Heart right ventricle (tissue), 16 donors: ENCODE measurements at regions not wholly inside any gene's neighbourhood (a gene's known extent, or its start where the extent isn't known, plus 50 kb on each side); places are given as distances from the start of the nearest gene placed in this dataset.

Experiments used
- ATAC-seq, 8 donors: fragments of 200-7000 bp; cut with Tn5 transposase; one replicate each; pipeline ENCODE4 v1.9.1; 2020; ENCODE audit warnings: mild to moderate bottlenecking in 8 of 8, moderate library complexity in 8 of 8, moderate number of reproducible peaks in 1 of 8
- DNase-seq, 2 donors: peaks; one replicate each; pipeline ENCODE4 v3.0.0-alpha.2; 2020
- H3K27ac ChIP-seq, 10 donors: fragments of 200-600 bp; sonication (generic) in 2 of 10; one replicate each; pipeline versions ENCODE4 v1.5.0 to v1.8.0; 2020 to 2022; ENCODE audit warnings: mild to moderate bottlenecking in 3 of 10
- H3K27me3 ChIP-seq, 7 donors: fragments of 200-600 bp; one replicate each; pipeline ENCODE4 v1.8.0; 2021 to 2022; ENCODE audit warnings: mild to moderate bottlenecking in 2 of 7
- H3K36me3 ChIP-seq, 9 donors: fragments of 200-600 bp; sonication (generic) in 1 of 9; one replicate each; pipeline versions ENCODE4 v1.5.0 to v1.8.0; 2020 to 2022; ENCODE audit warnings: mild to moderate bottlenecking in 2 of 9
- H3K4me1 ChIP-seq, 9 donors: fragments of 200-600 bp; sonication (generic) in 1 of 9; one replicate each; pipeline versions ENCODE4 v1.5.0 to v1.8.0; 2020 to 2022; ENCODE audit warnings: mild to moderate bottlenecking in 4 of 9
- H3K4me3 ChIP-seq, 10 donors: fragments of 200-600 bp; sonication (generic) in 2 of 10; one replicate each; pipeline versions ENCODE4 v1.5.0 to v1.8.0; 2020 to 2022; ENCODE audit warnings: mild to moderate bottlenecking in 7 of 10, moderate library complexity in 2 of 10
- H3K9me3 ChIP-seq, 11 donors: fragments of 200-600 bp in 10 of 11; sonication (generic) in 2 of 11; one replicate each; pipeline versions ENCODE4 v1.5.0 to v1.8.0; 2013 to 2022; ENCODE audit warnings: mild to moderate bottlenecking in 2 of 11, control low read depth in 1 of 11, moderate library complexity in 1 of 11
- WGBS, 2 donors: extraction: QIAGEN DNeasy Blood & Tissue Kit; methylation state at CpG; one replicate each; pipeline ENCODE4 v1.1.7; 2013; ENCODE audit warnings: inconsistent platforms in 1 of 2; 5-methylcytosine and 5-hydroxymethylcytosine counted together
- intact Hi-C, 10 donors: fragments of 100-400 bp; cut with DNase I; formaldehyde crosslinking; loops; one replicate each; pipeline versions ENCODE4 v1.11.1 to v1.14.2; 2022
- TF ChIP-seq, protein P1 (sequence below), 9 donors: fragments of 200-600 bp; sonication (generic) in 2 of 9; IDR thresholded peaks; one replicate each; pipeline versions ENCODE4 v1.5.0 to v1.8.0; 2021 to 2022; ENCODE audit warnings: antibody characterized with exemption in 9 of 9, mild to moderate bottlenecking in 5 of 9, moderate library complexity in 1 of 9
- donor health status: Arrhythmogenic right ventricular cardiomyopathy.
- donor health status: ischemic (EF 13 %, LVEDD 7.1; RV severe dilation, severe dysfunction).
- donor health status: healthy with polysubstance abuse.
- donor health status: DM: no; HTN: yes; CAD: no.
- donor health status: DM: no; HTN: no; CAD: no.
- donor health status: ischemic (EF 25% LVEDD 6.9; RV normal size, moderate dysfunction).
- donor health status: ischemic (EF 25% LVEDD 5.7; RV mildly dilated, moderate dysfunction).
- donor health status: healthy.
- donor health status: DM: yes; HTN: yes; CAD: no.
- donor health status: Ischemic cardiomyopathy.
- donor health status: ischemic (EF 35%, LVEDD 5.7; RV mildly dilated, moderate dysfunction).
- donor health status: nonischemic (EF 11% LVEDD 7.7; RV severe dilation, severe dysfunction).
- donor health status: DM: yes; HTN: yes; CAD: no.
- donor health status: PGD.
- donor health status: ischemic (EF 29% LVEDD 5.4; RV normal size, mild dysfunction).
- donor health status: nonischemic (EF 23%, LVEDD 6.1; RV moderate dilation, normal function).

DNA sequence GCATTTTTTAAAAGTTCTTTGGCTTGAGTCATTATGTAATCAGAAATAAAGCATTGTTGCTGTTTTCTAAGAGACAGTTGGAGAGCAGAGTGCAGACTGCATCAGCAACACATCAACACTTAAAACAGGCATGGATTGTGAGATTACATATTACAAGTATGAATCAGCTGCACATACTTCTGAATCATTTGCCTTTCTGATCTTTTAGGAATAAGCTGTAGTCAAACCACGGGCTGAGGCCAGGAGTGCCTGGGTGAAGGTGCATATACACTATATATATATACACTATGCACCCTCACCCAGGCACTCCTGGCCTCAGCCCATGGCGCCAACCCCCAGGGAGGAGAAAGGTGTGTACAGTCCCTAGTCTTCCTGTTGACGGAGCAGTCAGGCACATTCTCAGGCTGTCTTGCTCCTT lies 52.4 kb upstream of the DLX6 start:
- no peak overlapping the region for H3K27ac ChIP-seq
- TF ChIP-seq, protein P1, sequence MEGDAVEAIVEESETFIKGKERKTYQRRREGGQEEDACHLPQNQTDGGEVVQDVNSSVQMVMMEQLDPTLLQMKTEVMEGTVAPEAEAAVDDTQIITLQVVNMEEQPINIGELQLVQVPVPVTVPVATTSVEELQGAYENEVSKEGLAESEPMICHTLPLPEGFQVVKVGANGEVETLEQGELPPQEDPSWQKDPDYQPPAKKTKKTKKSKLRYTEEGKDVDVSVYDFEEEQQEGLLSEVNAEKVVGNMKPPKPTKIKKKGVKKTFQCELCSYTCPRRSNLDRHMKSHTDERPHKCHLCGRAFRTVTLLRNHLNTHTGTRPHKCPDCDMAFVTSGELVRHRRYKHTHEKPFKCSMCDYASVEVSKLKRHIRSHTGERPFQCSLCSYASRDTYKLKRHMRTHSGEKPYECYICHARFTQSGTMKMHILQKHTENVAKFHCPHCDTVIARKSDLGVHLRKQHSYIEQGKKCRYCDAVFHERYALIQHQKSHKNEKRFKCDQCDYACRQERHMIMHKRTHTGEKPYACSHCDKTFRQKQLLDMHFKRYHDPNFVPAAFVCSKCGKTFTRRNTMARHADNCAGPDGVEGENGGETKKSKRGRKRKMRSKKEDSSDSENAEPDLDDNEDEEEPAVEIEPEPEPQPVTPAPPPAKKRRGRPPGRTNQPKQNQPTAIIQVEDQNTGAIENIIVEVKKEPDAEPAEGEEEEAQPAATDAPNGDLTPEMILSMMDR (IDR thresholded peaks at IDR 0.05) = no peak
- WGBS, 2 donors = 46 to 55% methylated on average over 3 of the region's 3 CpGs
- intact Hi-C loops = no loop called here
- peaks cover 0 to 16% (median 0%) of the 10 kb centered on the region in 7 donors for H3K27me3 ChIP-seq
- DNase-seq (no peak), ATAC-seq (no peak)
- no peak overlapping the region for H3K4me3 ChIP-seq
- H3K9me3 ChIP-seq = no peaks in the 10 kb centered on the region
- H3K4me1 ChIP-seq = no peaks in the 10 kb centered on the region
- H3K36me3 ChIP-seq = no peaks in the 10 kb centered on the region

DNA sequence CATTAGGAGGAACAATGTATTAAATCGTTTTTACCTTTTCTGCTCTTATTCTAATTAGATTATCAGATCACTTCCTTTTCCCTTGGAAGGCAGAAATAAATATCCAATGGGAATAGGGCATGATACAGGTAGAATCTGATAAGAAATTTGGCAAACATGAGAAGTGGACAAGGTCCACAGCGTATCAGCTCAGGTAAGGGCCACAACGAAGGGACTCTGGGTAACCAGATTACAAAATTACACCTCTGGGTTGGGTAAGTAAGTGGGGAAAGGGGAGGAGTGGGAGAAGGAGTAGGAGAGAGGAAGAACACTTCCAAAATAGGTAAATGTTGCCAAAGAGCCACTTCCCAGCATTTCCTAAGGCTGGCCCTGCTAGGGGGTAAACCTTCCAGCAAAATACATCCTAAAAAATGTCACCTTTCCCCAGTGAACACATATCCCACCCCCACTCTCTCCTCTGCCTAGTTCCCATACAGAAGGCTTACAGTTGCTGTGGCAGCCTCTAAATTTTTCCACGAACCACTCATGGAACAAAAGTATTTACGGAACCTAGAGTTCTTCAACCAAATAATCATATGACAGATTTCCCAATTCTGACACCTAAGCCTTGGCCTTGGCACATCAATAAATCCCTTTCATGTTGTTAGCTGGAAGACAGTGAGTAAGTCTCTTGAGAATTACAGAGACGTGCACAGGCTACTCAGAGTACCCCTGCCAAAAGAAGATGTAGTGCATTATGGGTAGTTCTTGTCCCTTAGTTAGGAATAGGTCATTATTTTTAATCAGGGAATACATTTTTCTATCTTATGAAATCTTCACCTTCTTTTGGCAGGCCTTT lies 51.5 kb upstream of the DLX6 start:
- 60 to 63% methylated on average over 6 of the region's 6 CpGs for WGBS, 2 donors
- no peak for ATAC-seq
- Histone ChIP-seq H3K9me3 (no peaks in the 10 kb centered on the region), H3K4me1 (no peaks in the 10 kb centered on the region), H3K27me3 (peaks cover 0 to 18% (median 0%) of the 10 kb centered on the region in 7 donors), H3K36me3 (no peaks in the 10 kb centered on the region), H3K4me3 (no peak overlapping the region), H3K27ac (no peak overlapping the region)
- TF ChIP-seq, protein P1 (IDR thresholded peaks at IDR 0.05) = no peak
- no peak for DNase-seq
- intact Hi-C loops = no loop called here
